Nephron progenitor cell (in vitro differentiated cells): ENCODE measurements at regions not wholly inside any gene's neighbourhood (a gene's known extent, or its start where the extent isn't known, plus 50 kb on each side); places are given as distances from the start of the nearest gene placed in this dataset.

ENCODE experiments used
- DNase-seq: peaks from one replicate; pipeline ENCODE4 v3.0.0; 2021
- H3K27ac Mint-ChIP-seq: 2 replicates; pipeline ENCODE4 v1.8.0; 2021; ENCODE audit warnings: mild to moderate bottlenecking, moderate library complexity, mixed read lengths
- H3K27me3 Mint-ChIP-seq: 2 replicates; pipeline ENCODE4 v1.8.0; 2021; ENCODE audit warnings: mild to moderate bottlenecking, low read depth, mixed read lengths; ENCODE audit not compliant: poor library complexity
- H3K36me3 Mint-ChIP-seq: 2 replicates; pipeline ENCODE4 v1.8.0; 2021; ENCODE audit warnings: low read depth, mixed read lengths
- H3K4me1 Mint-ChIP-seq: 2 replicates; pipeline ENCODE4 v1.8.0; 2021; ENCODE audit warnings: mixed read lengths
- H3K4me3 Mint-ChIP-seq: 2 replicates; pipeline ENCODE4 v1.8.0; 2021; ENCODE audit warnings: mild to moderate bottlenecking, moderate library complexity, mixed read lengths
- H3K9me3 Mint-ChIP-seq: 2 replicates; pipeline ENCODE4 v1.8.0; 2021; ENCODE audit warnings: mild to moderate bottlenecking, moderate library complexity, mixed read lengths
- CTCF ChIP-seq: fragments of 200-600 bp; sonication (generic); IDR thresholded peaks from 2 replicates; pipeline ENCODE4 v1.5.0; 2021; ENCODE audit warnings: antibody characterized with exemption

- Mint-ChIP-seq H3K27ac (no peak overlapping the region), H3K4me3 (no peak overlapping the region), H3K4me1 (no peaks in the 10 kb centered on the region), H3K36me3 (no peaks in the 10 kb centered on the region), H3K27me3 (peaks cover 2% of the 10 kb centered on the region), H3K9me3 (peaks cover 83% of the 10 kb centered on the region)
- DNase-seq: no peak
- no peak for TF ChIP-seq CTCF
Observed at GRCh38 chrX:77293331-77293995, 153.7 kb upstream of the FGF16 start.

- no peaks in the 10 kb centered on the region for H3K4me1 Mint-ChIP-seq
- H3K27ac Mint-ChIP-seq: no peak overlapping the region
- peaks cover 89% of the 10 kb centered on the region for H3K9me3 Mint-ChIP-seq
- peaks cover under 1% of the 10 kb centered on the region for H3K27me3 Mint-ChIP-seq
- H3K36me3 Mint-ChIP-seq: no peaks in the 10 kb centered on the region
- no peak for DNase-seq
- no peak for TF ChIP-seq CTCF
- H3K4me3 Mint-ChIP-seq: no peak overlapping the region
Observed at GRCh38 chrX:77298296-77298695, 148.9 kb upstream of the FGF16 start.

DNA sequence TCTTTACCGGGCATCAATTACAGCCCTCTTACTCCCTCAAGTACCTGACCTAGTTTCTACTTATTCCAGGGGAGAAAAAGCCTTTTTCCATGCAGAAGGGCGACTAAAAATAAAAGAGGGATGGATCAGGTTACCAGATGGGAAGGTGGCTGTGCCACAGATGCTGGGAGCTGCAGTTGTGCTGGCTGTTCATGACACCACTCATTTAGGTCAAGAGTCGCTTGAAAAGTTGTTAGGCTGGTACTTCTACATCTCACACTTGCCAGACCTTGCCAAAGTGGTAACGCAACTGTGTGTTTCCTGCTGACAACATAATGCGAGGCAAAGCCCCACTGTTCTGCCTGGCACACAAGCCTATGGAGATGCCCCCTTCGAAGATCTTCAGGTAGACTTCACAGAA, 148.4 kb upstream of the FGF16 start:
- peaks cover 87% of the 10 kb centered on the region for H3K9me3 Mint-ChIP-seq
- no peaks in the 10 kb centered on the region for H3K27me3 Mint-ChIP-seq
- no peaks in the 10 kb centered on the region for H3K36me3 Mint-ChIP-seq
- DNase-seq: no peak
- no peak for TF ChIP-seq CTCF
- no peaks in the 10 kb centered on the region for H3K4me1 Mint-ChIP-seq
- H3K27ac Mint-ChIP-seq: no peak overlapping the region
- no peak overlapping the region for H3K4me3 Mint-ChIP-seq

- Mint-ChIP-seq H3K27me3 (no peaks in the 10 kb centered on the region), H3K36me3 (no peaks in the 10 kb centered on the region), H3K4me3 (no peak overlapping the region), H3K27ac (no peak overlapping the region), H3K9me3 (peaks cover 86% of the 10 kb centered on the region), H3K4me1 (no peaks in the 10 kb centered on the region)
- TF ChIP-seq CTCF: no peak
- DNase-seq: no peak
Observed at GRCh38 chrX:77299549-77299948, 147.6 kb upstream of the FGF16 start.

DNA sequence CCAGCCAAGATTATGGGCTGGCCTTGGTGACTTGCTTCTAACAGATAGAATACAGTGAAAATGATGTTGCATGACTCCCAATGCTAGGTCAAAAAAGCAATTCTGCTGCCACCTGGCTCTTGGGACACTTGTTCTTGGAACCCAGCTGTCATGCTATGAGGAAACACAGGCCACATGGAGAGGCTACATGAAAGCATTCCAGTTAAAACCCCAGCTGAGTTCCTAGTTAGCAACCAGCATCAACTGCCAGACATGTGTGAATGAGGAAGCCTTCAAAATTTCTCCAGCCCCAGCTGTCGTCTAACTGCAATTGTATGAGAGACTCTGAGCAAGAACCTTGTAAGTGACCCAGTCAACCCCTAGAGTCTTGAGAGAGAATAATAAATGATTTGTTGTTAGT, 105.2 kb upstream of the FGF16 start:
- no peak for DNase-seq
- H3K27ac Mint-ChIP-seq: no peak overlapping the region
- no peaks in the 10 kb centered on the region for H3K4me1 Mint-ChIP-seq
- no peaks in the 10 kb centered on the region for H3K36me3 Mint-ChIP-seq
- no peak overlapping the region for H3K4me3 Mint-ChIP-seq
- H3K9me3 Mint-ChIP-seq: peaks cover 34% of the 10 kb centered on the region
- no peak for TF ChIP-seq CTCF
- no peaks in the 10 kb centered on the region for H3K27me3 Mint-ChIP-seq

DNA sequence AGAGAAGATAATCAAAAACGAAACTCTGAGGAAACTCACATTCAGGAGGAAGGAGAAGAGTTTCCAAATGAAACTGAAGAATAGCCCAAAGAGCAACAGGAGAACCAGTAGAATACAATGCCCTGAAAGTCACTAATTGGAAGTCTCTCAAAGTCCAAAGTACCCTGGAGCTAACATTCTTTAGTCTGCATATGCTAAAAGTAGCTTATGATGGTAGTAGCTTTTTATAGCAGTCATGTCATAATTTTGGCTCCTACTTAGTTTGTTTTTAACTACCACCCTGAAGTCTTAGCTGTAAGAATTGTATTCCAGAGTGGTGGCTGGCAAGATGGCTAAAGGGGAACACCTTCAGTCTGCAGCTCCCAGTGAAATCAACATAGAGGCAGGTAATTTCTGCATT, 100.3 kb upstream of the FGF16 start:
- Mint-ChIP-seq H3K36me3 (no peaks in the 10 kb centered on the region), H3K9me3 (peaks cover 53% of the 10 kb centered on the region), H3K27me3 (no peaks in the 10 kb centered on the region), H3K4me3 (no peak overlapping the region), H3K27ac (no peak overlapping the region), H3K4me1 (no peaks in the 10 kb centered on the region)
- TF ChIP-seq CTCF: no peak
- DNase-seq: no peak
